Stimulated activated CD4-positive, alpha-beta T cell treated with anti-CD3 and anti-CD28 coated beads, Interleukin-1b, Interleukin-23, amount 100 ng/mL, for 24 hours (primary cell): ENCODE measurements at regions not wholly inside any gene's neighbourhood (a gene's known extent, or its start where the extent isn't known, plus 50 kb on each side); places are given as distances from the start of the nearest gene placed in this dataset.

Source experiments
- DNase-seq, 4 experiments: peaks; one replicate each; pipeline ENCODE4 v3.0.0-alpha.2; 2020; ENCODE audit warnings: low read depth in 4 of 4, low spot score in 1 of 4

GRCh38 chr4:106767991-106768390 lies 268.1 kb downstream of the DKK2 start:
- no peak for DNase-seq

DNA sequence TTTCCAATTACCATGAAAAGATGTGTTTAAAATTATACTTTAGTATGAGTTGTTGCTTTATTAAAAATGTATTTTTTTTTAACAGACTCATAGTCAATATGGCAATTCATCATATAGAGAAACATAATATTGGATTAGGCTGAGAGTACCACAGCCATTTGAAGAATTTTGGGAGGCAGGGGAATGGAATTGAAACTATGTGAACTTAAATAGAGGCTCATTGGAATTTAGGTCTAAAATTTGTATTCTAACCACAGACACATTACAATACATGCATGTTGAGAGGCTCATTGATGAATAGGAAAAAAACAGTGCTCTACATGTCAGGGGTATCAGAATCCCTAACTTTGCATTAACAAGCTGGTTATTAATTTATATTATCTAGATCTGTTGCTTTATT lies 269.6 kb downstream of the DKK2 start:
- no peak for DNase-seq

DNA sequence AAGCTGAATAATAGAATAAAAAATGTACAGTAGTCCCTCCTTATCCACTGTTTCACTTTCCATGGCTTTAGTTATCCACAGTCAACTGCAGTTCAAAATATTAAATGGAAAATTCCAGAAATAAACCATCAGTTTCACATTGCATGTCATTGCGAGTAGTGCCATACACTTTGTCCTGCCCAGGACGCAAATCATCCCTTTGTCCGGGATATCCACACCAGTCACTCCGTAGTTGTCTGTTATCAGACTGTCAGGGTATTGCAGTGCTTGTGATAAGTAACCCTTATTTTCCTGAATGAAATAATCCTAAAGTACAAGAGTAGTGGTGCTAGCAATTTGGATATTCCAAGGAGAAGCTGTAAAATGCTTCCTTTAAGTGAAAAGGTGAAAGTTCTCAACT lies 271.3 kb downstream of the DKK2 start:
- DNase-seq: no peak

DNA sequence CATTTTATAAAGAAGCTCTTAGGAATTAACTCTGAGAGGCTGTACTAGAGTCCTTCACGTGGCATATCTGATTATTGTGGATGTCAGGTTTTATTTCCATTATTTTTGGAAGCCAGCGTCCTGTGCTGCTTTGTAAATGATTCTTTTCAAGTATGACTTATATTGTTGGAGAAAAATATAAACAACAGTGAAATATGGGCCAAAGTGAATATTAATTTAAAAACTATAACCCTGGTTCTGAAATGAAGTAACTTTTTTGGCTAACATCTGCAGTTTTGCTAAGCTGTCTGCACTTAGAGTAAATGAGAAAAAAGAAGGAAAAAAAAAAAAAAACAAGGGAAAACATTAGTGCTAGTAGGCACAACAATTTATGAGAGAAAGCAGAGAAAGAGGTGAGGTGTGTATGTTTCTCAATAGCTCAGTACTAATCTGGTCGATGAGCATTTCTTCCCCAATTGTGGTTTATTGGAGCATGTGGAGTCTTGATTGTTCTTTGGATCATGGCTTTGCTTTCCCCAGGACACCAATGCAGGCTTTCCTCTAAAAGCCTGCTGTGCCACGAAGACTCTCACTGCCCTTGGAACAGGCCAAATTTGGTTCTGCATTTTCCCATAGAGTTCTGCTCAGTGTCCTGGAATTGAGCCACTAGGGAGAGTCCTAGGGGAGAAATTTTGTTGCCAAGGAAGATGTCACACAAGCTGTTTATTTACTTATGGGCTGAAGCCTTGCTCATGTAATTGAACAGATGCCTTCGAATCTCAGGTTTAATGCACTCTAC lies 273.3 kb downstream of the DKK2 start:
- no peak for DNase-seq

DNA sequence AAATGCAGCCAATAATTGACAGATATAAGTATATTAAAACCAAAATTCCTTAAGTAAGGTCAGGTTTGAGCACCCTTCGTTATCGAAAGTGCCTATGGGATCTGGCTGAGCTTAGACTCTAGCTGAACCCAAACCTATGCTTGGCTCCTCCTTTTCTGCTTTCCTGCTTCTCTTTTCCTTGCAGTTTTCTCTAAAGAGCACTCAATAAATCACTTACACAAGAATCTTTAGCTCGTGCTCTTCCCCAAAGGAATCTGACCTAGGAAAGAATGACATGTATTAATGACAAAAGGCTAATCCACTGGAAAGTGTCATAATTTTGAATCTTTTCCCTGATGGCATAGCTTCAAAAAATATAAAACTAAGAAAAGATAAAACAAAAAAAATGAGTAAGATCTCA lies 282.7 kb downstream of the DKK2 start:
- DNase-seq: no peak

- DNase-seq: no peak
Measured at GRCh38 chr4:106746451-106746850, 289.7 kb downstream of the DKK2 start.

DNA sequence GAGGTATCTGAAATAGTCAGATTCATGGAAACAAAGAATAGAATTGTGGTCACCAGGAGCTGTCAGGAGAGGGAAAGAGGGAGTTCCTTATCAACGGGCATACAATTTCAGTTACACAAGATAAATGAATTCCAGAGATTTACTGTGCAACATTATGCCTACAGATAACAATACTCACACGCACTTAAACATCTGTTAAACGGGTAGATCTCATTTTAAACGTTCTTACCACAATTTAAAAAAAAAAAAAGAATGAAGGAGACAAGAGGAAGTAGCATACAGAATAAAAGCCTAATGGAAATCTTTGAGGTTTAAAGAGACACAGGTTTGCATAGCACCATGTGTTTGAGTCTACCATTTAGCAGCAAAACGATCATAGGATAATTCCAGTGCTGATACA lies 298.0 kb downstream of the DKK2 start:
- DNase-seq: no peak

DNA sequence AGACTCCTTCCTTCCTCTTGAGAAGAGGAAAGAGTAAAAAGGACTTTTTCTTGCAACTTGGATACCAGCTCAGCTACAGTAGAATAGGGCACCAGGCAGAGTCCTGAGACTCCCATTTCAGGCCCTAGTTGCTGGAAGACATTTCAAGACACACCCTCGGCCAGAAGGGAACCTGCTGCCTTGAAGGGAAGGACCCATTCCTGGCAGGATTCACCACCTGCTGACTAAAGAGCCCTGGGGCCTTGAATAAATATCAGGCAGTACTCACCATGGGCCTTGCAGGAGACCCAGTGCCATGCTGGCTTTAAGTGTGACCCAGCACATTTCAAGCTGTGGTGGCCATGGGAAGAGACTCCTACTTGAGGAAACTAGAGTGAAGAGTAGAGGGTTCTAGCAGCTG lies 317.6 kb downstream of the DKK2 start:
- DNase-seq: no peak

DNA sequence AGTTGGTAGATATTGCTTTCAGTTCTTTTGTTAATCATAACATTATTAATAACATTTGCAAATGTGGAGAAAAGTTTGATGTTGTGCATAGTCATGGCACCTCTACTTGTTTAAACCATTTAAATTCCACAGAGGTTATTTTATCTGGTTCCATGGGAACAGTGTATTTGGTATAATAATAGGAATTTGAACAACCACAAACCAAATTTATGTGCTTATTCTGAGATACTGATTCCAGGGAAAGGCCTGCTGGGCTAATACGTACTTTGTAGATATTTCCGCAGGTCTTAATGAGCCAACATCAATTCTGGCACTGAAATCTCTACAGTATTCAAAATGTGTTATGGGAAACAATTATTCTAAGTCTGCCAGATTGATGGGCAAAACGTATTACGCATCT lies 319.0 kb downstream of the DKK2 start:
- no peak for DNase-seq

DNA sequence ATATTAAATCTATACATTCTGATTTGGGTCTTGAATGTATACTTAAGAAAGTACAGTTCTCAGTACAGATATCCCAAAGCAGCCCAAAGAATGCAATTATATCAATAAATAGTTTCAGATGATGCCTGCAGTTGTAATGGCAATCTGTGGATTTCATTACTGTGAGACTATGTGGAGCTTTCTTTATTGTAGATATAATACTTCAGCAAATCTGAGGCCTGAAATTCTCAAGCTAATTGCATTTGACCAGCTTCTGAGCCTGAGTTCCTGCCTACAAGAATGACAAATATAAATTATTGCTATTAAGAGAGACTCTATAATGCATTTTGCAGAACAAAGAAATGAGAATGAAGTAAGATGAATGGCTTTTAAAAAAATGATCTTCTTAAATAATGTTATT lies 320.3 kb downstream of the DKK2 start:
- DNase-seq: no peak

DNA sequence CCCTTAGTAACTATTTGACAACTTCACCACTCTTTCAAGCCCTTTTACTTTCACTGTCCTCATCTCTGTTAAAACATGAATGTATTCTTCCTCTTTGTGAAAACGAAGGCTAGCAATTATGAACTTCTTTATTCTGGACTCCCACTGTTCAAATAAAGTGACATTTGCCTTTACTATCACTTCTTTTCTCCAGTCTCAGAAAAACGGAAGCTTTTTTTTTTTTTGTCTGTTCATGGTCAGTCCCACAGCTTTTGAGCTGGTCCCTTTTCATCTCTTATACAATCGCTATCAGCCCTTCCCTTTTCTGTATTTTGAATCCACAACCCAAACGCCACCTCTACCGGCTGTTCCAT lies 327.7 kb downstream of the DKK2 start:
- no peak for DNase-seq

- DNase-seq: no peak
Measured at GRCh38 chr4:106707776-106708463, 328.2 kb downstream of the DKK2 start.

- DNase-seq: no peak
Measured at GRCh38 chr4:106704253-106704870, 331.8 kb downstream of the DKK2 start.

DNA sequence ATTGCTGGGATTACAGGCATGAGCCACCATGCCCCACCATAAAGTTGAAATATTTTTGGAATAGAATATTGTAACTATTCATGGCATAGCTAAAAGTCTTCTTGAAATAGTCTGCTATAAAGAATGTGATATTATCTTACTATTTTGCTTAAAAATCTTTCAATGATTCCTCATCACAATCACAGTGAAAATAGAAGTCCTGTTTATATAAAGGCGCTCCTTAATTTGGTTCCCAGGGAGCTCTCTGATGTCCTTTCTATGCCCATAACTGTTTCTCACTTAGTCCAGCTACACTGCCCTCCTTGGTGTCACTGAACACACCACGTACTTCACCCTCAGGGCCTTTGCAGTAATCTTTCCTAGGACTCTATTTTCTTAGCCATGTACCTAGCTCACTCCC lies 331.7 kb upstream of the GIMD1 start:
- no peak for DNase-seq

GRCh38 chr4:106698621-106699195 lies 330.1 kb upstream of the GIMD1 start:
- no peak for DNase-seq

DNA sequence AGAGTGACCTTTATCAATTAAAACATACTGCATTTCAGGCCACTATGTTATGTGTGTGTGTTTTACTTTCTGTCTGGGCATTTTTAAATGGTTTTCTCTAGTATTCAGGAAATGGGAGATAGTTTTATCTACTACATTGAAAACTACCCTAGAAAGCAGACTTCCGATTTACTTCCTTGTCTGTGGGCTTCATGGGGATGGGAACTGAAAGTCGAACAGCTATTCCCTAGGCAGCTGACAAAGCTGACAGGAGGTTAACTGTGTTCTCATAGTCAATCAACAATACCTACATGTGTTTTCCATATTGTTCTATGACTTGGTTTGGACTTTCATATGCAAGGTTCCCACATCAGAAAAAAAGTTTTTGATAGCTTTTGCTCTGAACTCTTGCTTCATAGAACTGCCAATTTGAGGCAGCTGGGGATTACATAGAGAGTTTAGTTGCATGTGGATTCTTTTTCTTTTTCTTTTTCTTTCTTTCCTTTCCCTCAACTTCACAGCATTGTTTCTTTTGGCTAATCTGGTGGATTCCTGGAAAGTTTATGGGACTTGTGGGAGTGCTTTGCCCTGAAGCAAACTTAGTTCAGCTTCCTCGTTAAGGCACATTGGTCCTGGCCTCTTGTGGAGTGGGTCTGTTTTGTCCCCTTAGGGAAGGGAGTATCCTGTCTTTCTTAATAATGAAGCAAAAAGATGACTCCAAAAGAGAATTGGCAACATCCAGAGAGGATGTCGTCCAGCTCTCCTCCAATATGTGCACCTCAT lies 327.1 kb upstream of the GIMD1 start:
- no peak for DNase-seq

- DNase-seq: no peak
Measured at GRCh38 chr4:106694232-106694631, 325.7 kb upstream of the GIMD1 start.

DNA sequence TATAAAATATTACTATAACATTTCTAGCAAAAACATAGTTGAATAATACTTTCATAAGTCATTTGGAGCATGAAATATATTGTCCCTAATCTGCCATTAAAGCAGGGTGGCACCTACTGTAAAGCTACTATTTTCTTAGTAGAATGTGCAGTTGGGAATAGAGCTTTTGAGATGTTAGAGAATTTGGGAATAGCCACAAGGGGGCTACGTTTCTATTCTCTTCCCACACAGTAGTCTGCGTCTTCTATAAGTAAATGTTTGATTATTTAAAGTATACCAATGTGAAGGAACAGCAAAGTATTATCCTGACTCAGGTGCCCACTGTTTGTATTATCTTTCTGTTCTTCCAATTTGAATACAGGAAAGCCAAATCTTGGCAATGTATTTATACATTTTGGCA lies 323.2 kb upstream of the GIMD1 start:
- no peak for DNase-seq

GRCh38 chr4:106690487-106690886 lies 321.9 kb upstream of the GIMD1 start:
- DNase-seq: no peak

DNA sequence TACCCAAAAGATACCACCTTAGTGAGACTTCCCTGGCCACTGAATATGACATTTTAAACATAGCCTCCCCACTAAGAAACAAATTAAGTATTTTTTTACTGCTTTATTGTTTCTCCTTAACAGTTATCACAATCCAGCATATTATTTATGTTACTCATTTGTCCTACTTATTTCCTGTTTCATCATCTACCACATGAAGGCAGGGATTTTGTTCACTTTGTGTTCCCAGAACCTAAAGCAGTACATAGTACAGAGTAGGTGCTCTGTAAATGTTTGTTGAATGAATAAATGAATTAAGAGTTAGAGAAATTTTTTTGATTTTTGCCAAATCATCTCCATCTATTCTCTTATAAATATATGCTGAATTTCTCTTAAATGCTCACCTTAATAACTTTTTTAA lies 318.4 kb upstream of the GIMD1 start:
- DNase-seq: no peak

GRCh38 chr4:106681381-106681921 lies 312.9 kb upstream of the GIMD1 start:
- no peak for DNase-seq
